Nephron progenitor cell (in vitro differentiated cells): ENCODE measurements at regions not wholly inside any gene's neighbourhood (a gene's known extent, or its start where the extent isn't known, plus 50 kb on each side); places are given as distances from the start of the nearest gene placed in this dataset.
"Not testable (repeated sequence)": the region's sequence is repeated elsewhere in the genome, so short reads cannot be mapped to it uniquely, and the experiment has no call there.

ENCODE experiments used
- DNase-seq: peaks from one replicate; pipeline ENCODE4 v3.0.0; 2021
- H3K27ac Mint-ChIP-seq: 2 replicates; pipeline ENCODE4 v1.8.0; 2021; ENCODE audit warnings: mild to moderate bottlenecking, moderate library complexity, mixed read lengths
- H3K27me3 Mint-ChIP-seq: 2 replicates; pipeline ENCODE4 v1.8.0; 2021; ENCODE audit warnings: mild to moderate bottlenecking, low read depth, mixed read lengths; ENCODE audit not compliant: poor library complexity
- H3K36me3 Mint-ChIP-seq: 2 replicates; pipeline ENCODE4 v1.8.0; 2021; ENCODE audit warnings: low read depth, mixed read lengths
- H3K4me1 Mint-ChIP-seq: 2 replicates; pipeline ENCODE4 v1.8.0; 2021; ENCODE audit warnings: mixed read lengths
- H3K4me3 Mint-ChIP-seq: 2 replicates; pipeline ENCODE4 v1.8.0; 2021; ENCODE audit warnings: mild to moderate bottlenecking, moderate library complexity, mixed read lengths
- H3K9me3 Mint-ChIP-seq: 2 replicates; pipeline ENCODE4 v1.8.0; 2021; ENCODE audit warnings: mild to moderate bottlenecking, moderate library complexity, mixed read lengths
- TF ChIP-seq, protein P1 (sequence below): fragments of 200-600 bp; sonication (generic); IDR thresholded peaks from 2 replicates; pipeline ENCODE4 v1.5.0; 2021; ENCODE audit warnings: antibody characterized with exemption

GRCh38 chr1:89436856-89437255 lies 73.0 kb downstream of the GBP6 start:
- Mint-ChIP-seq H3K9me3 (peaks cover 34% of the 10 kb centered on the region), H3K27me3 (peaks cover 2% of the 10 kb centered on the region), H3K36me3 (no peaks in the 10 kb centered on the region), H3K4me1 (peaks cover 8% of the 10 kb centered on the region), H3K4me3 (no peak overlapping the region), H3K27ac (no peak overlapping the region)
- TF ChIP-seq, protein P1, sequence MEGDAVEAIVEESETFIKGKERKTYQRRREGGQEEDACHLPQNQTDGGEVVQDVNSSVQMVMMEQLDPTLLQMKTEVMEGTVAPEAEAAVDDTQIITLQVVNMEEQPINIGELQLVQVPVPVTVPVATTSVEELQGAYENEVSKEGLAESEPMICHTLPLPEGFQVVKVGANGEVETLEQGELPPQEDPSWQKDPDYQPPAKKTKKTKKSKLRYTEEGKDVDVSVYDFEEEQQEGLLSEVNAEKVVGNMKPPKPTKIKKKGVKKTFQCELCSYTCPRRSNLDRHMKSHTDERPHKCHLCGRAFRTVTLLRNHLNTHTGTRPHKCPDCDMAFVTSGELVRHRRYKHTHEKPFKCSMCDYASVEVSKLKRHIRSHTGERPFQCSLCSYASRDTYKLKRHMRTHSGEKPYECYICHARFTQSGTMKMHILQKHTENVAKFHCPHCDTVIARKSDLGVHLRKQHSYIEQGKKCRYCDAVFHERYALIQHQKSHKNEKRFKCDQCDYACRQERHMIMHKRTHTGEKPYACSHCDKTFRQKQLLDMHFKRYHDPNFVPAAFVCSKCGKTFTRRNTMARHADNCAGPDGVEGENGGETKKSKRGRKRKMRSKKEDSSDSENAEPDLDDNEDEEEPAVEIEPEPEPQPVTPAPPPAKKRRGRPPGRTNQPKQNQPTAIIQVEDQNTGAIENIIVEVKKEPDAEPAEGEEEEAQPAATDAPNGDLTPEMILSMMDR, result no peak
- no peak for DNase-seq

GRCh38 chr1:89438301-89438700 lies 74.4 kb downstream of the GBP6 start:
- not testable (repeated sequence) for DNase-seq

GRCh38 chr1:89440911-89441310 lies 77.1 kb downstream of the GBP6 start:
- Mint-ChIP-seq H3K4me3 (no peak overlapping the region), H3K27me3 (peaks cover 2% of the 10 kb centered on the region), H3K4me1 (no peaks in the 10 kb centered on the region), H3K9me3 (peaks cover 38% of the 10 kb centered on the region), H3K36me3 (no peaks in the 10 kb centered on the region), H3K27ac (no peak overlapping the region)
- TF ChIP-seq, protein P1, result no peak
- no peak for DNase-seq

More at GRCh38 chr1:89438301-89438700, 74.4 kb downstream of the GBP6 start:
- peaks cover 38% of the 10 kb centered on the region for H3K9me3 Mint-ChIP-seq
- not testable (repeated sequence) for H3K27me3 Mint-ChIP-seq, H3K4me3 Mint-ChIP-seq, H3K27ac Mint-ChIP-seq, H3K36me3 Mint-ChIP-seq, H3K4me1 Mint-ChIP-seq

DNA sequence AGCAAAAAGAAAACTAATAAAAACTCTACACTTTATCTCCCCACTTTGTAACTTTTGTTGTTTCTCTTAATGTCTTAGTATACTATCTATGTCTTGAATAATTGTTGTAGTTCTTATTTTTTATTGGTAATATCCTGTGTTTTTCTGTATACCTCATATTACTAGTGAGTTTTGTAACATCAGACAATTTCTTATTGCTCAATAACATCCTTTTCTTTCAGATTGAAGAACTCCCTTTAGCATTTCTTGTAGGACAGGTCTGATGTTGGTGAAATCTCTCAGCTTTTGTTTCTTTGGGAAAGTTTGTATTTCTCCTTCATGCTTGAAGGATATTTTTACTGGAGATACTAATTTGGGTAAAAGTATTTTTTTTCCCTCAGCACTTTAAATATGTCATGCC lies 79.8 kb upstream of the LRRC8B start:
- TF ChIP-seq, protein P1, result no peak
- no peak for DNase-seq

DNA sequence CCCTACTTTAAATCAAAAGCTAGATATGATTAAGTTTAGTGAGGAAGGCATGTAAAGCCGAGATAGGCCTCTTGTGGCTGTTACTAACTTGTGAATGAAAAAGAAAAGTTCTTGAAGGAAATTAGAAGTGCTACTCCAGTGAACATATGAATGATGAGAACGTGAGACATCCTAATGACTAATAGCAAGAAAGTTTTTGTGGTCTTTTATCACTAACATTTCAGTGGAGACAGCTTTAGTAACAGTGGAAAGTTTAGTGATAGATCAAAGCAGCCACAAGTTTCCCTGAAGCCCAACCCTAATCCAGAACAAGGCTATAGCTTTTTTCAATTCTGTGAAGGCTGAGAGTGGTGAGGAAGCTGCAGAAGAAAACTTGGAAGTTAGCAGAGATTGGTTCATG lies 73.6 kb upstream of the LRRC8B start:
- H3K4me3 Mint-ChIP-seq, result no peak overlapping the region
- no peaks in the 10 kb centered on the region for H3K27me3 Mint-ChIP-seq
- H3K4me1 Mint-ChIP-seq, result no peaks in the 10 kb centered on the region
- no peaks in the 10 kb centered on the region for H3K9me3 Mint-ChIP-seq
- no peaks in the 10 kb centered on the region for H3K36me3 Mint-ChIP-seq
- no peak for DNase-seq
- no peak overlapping the region for H3K27ac Mint-ChIP-seq
- TF ChIP-seq, protein P1, result no peak

More for the DNA sequence above, 79.8 kb upstream of the LRRC8B start:
- H3K36me3 Mint-ChIP-seq, result no peaks in the 10 kb centered on the region
- H3K27ac Mint-ChIP-seq, result no peak overlapping the region
- H3K27me3 Mint-ChIP-seq, result peaks cover 2% of the 10 kb centered on the region
- H3K4me3 Mint-ChIP-seq, result no peak overlapping the region
- no peaks in the 10 kb centered on the region for H3K4me1 Mint-ChIP-seq
- peaks cover 17% of the 10 kb centered on the region for H3K9me3 Mint-ChIP-seq

GRCh38 chr1:89453123-89453972 lies 71.3 kb upstream of the LRRC8B start:
- Mint-ChIP-seq H3K9me3 (no peaks in the 10 kb centered on the region), H3K27ac (peak overlapping the region; percentile 79), H3K4me1 (no peaks in the 10 kb centered on the region), H3K27me3 (no peaks in the 10 kb centered on the region), H3K36me3 (no peaks in the 10 kb centered on the region), H3K4me3 (no peak overlapping the region)
- no peak for DNase-seq
- TF ChIP-seq, protein P1, result no peak
